GM18517 (cell line): ENCODE measurements at regions not wholly inside any gene's neighbourhood (a gene's known extent, or its start where the extent isn't known, plus 50 kb on each side); places are given as distances from the start of the nearest gene placed in this dataset.
A peak's percentile ranks its signal among the peaks of the same experiment; 100 is the strongest.

Experiments used
- ATAC-seq: cut with Tn5 transposase; IDR thresholded peaks from one replicate; pipeline ENCODE4 v1.9.1; 2021; ENCODE audit warnings: mild to moderate bottlenecking, moderate library complexity; ENCODE audit not compliant: unreplicated experiment

- no peak for ATAC-seq
These were observed 258.7 kb downstream of the PTEN start for GRCh38 chr10:88122145-88122544.

GRCh38 chr10:88122576-88122975 lies 259.2 kb downstream of the PTEN start:
- no peak for ATAC-seq

- ATAC-seq = no peak
These were observed 262.3 kb downstream of the PTEN start for GRCh38 chr10:88125766-88126165.

- no peak for ATAC-seq
These were observed 263.3 kb downstream of the PTEN start for GRCh38 chr10:88126699-88127098.

GRCh38 chr10:88127269-88127668 lies 263.8 kb downstream of the PTEN start:
- ATAC-seq = no peak

- ATAC-seq = no peak
These were observed 264.3 kb downstream of the PTEN start for GRCh38 chr10:88127766-88128165.

GRCh38 chr10:88129013-88129412 lies 265.6 kb downstream of the PTEN start:
- ATAC-seq = no peak

GRCh38 chr10:88130912-88131311 lies 267.5 kb downstream of the PTEN start:
- ATAC-seq = no peak

- ATAC-seq = no peak
These were observed 268.2 kb downstream of the PTEN start for GRCh38 chr10:88131511-88132139.

- no peak for ATAC-seq
These were observed 273.3 kb downstream of the PTEN start for GRCh38 chr10:88136712-88137111.

GRCh38 chr10:88138319-88138848 lies 275.0 kb downstream of the PTEN start:
- ATAC-seq = peak; percentile 91

- ATAC-seq = no peak
These were observed 283.8 kb downstream of the PTEN start for GRCh38 chr10:88147000-88147798.

GRCh38 chr10:88149906-88150305 lies 286.5 kb downstream of the PTEN start:
- no peak for ATAC-seq

- ATAC-seq = no peak
These were observed 286.9 kb downstream of the PTEN start for GRCh38 chr10:88150339-88150738.

- ATAC-seq = peak; percentile 90
These were observed 289.3 kb downstream of the PTEN start for GRCh38 chr10:88152728-88153133.

GRCh38 chr10:88154596-88155250 lies 291.3 kb downstream of the PTEN start:
- ATAC-seq = no peak

GRCh38 chr10:88156341-88156740 lies 292.9 kb downstream of the PTEN start:
- ATAC-seq = no peak

GRCh38 chr10:88157981-88158465 lies 294.6 kb downstream of the PTEN start:
- ATAC-seq = no peak

- ATAC-seq = no peak
These were observed 295.2 kb downstream of the PTEN start for GRCh38 chr10:88158526-88159122.

GRCh38 chr10:88159127-88159829 lies 295.9 kb downstream of the PTEN start:
- ATAC-seq = no peak

- no peak for ATAC-seq
These were observed 297.6 kb downstream of the PTEN start for GRCh38 chr10:88161070-88161469.
